Bone marrow (tissue), 2 donors: ENCODE measurements at regions not wholly inside any gene's neighbourhood (a gene's known extent, or its start where the extent isn't known, plus 50 kb on each side); places are given as distances from the start of the nearest gene placed in this dataset.

Source experiments
- DNase-seq, 2 donors: peaks; one replicate each; lab custom pipeline; 2025; lab: John Stamatoyannopoulos, UW

DNA sequence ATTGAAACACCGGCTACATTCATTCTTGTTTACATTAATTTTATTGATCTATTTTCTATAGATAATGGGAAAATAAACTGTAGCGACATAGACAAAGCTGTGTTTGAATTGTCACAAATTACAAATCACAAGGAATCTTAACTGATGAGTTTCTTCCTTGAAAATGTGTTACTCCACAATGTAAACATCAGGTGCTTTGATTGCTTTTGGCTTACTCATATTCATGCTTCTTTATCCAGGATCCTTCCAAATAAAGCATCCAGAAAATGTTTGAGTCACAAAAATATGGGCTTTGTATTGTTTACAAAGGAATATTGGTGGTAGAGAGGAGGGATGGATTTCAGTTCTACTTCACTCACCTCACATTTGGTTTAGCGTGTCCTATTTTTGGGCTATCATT lies 64.0 kb downstream of the BMP2 start:
- no peak for DNase-seq

DNA sequence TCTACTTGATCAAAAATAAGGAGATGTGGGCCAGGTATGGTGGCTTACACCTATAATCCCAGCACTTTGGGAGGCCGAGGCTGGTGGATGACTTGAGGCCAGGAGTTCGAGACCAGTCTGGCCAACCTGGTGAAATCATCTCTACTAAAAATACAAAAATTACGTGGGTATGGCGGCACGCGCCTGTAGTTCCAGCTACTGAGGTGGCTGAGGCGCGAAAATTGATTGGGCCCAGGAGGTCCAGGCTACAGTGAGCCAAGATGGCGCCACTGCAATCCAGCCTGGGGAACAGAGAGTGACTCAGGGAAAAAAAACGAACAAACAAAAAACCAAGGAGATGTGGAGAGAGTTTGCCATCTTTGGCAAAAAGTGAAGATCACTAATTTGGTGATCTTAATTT lies 65.3 kb downstream of the BMP2 start:
- DNase-seq = no peak

DNA sequence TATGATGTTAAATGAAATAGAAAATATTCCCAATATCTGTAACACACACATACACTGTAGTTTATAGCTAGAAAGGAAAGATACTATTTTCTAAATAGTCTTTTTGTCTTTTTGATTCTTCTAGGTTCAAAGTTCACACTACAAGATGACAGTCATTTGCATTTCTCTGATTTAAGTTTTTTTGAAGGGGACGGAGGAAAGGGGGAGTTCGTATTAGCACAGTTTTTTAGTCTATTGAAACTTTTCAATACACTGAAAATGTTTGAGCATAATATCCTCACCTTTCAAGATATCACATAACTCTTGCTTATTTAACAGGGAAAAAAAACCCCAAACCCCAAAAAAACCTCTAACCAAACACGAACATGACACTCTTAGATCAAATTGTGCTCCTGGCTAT lies 68.1 kb downstream of the BMP2 start:
- DNase-seq = no peak

DNA sequence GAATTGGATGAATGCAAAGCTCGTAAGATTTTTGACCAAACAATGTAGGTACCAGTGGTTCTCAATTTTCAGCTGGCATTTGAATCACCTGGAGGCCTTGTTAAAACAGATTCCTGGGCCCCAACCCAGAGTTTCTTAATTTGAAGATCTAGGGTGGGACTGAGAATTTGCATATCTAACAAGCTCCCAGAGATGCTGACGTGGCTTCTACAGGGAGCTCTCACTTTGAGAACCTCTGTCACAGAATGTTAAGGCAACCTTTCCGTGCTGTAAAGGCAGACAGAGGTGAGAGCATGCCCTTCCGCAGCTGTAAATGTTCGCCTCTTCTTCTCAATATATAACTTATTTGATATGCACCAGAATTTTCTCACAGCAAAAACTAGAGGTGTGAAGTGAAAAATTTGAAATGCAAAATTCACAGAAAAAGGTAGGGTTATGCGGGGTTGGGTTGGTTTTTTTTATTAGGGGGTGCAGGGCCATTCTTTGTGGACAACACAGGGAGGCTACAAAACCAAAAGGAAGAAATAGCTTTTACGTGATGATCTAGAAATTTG lies 69.4 kb downstream of the BMP2 start:
- no peak for DNase-seq

DNA sequence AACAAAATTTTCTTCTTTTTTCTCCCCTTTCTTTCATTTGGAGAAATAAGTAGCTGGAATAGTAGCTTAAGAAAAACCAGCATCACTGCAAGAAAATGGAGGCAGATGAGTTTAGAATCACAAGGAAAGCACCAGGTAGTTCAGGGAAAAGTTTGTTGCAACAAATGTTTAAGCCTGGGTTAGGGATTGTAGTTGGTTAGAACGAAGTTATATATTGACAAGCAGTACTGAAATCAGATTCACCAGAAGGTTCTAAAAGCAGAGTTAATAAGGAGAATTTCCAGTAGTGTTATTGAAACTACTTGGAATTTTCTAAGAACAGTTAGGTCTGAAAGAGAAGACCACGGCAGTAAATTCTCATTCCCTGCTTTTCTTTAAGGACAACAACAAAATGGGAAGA lies 70.2 kb downstream of the BMP2 start:
- DNase-seq = no peak

DNA sequence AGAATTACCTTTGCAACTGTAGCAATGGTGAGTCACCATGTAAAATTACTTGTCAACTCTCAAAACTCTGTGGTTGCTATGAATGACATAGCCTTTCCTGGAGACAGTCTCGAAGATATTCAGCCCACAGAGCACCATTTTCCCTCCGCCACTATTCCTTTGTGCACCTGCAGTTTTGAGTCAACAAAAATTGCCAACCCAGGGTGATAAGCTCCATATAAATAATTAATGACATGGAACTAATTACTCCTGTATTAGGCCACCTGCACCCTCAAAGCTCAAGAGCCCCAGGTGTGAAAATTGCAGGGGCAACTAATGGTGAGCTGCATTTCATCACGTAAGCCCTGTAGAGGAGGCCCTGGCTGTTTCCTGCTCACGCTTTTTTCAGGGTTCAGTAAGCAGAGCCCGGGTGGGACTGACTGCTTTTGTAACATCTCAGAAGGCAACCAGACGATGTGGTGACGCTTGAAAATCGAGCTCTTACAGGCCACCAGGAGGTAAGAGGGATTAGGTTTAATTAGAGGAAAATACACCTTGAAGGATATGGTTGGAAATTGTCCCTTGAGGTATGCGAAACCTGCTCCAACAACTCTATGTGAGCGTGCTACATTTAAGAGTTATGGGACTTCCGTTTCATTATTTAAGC lies 70.8 kb downstream of the BMP2 start:
- DNase-seq = no peak

DNA sequence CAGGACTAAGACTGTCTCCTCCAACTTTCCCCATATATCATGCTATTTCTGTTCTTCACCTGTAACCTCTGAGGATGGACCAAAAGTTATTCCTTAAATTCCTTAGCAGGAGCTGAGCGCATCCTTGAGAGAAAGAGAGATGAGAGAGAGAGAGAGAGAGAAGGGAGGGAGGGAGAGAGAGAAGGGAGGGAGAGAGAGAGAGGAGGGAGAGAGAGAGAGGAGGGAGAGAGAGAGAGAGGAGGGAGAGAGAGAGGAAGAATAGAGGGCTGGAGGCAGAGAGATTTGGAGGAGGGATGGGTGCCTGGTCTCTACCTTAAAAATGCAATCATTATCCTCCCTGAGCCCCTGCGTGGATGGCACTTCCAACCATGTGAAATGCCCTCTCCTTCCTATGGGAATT lies 73.6 kb downstream of the BMP2 start:
- no peak for DNase-seq

DNA sequence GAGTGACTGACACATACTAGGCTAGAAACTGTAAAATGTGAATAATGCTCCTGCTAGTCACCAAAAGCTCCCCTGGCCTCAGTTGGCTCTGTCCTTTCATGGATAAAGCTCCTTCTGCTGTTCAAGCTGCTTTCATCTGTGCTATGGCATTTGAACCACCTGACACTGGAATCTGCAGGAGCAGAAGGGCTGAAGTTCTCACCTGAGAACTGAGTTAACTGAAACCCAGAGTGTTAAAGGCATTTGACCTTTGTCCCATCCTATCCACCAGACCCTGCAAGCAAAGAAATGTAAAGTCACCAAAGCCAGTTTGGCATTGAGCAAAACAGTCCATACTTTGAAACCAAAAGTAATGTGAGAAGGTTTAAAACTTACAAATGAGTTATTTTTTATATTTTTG lies 77.7 kb downstream of the BMP2 start:
- no peak for DNase-seq

DNA sequence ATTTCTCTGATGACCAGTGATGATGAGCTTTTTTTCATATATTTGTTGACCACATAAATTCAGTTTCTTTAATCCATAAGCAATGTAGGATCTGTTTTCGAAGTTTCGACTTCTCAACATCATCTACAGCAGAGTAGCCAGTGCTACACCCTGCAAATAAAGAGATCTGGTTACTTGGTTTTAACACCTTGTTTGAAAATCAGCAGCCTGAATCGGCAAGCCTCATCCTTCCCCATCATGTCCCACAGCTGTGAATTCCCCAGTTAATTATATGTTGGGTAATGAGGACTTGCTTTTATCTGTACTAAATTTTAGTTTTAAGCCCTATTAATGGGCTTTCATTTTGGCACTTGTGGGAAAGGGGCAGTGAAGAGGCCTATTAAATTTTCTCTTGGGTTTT lies 80.6 kb downstream of the BMP2 start:
- no peak for DNase-seq

DNA sequence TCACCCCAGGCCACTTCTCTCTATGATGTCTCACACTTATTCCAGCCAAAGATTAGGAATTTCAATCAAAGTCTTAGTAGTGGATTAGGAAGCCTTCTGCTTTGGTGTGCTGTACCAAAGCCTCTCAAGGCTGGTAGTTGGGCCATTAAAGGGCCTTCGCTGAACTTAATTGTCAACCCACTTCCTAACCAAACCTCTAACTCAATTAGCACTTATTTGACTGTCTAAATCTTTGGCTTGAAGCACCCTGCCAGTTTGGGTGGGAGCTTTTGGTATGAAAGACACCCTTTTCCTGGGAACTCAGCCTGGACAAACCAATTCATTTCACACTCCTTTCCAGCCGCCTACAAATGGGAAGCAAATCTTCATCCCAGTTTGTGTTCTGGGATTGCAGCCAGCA lies 81.5 kb downstream of the BMP2 start:
- no peak for DNase-seq

DNA sequence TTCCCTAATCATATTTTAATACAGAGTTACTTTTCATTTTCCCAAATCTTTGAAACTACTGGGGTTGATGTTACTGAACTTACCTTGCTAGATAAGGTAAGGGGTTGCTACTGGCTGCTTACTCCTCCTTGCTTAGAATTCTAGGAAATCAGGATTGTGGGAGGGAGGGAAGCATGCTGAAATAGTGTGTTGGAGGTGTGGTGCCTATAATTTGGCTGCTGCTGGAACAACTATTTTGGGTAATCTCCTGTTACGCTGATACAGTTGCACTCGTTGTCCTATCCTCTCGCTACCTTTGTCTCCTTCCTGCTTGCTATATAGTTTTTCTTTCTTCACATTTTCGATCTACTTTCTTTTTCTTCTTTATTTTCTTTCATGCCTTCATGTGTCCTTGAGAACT lies 83.7 kb downstream of the BMP2 start:
- no peak for DNase-seq

DNA sequence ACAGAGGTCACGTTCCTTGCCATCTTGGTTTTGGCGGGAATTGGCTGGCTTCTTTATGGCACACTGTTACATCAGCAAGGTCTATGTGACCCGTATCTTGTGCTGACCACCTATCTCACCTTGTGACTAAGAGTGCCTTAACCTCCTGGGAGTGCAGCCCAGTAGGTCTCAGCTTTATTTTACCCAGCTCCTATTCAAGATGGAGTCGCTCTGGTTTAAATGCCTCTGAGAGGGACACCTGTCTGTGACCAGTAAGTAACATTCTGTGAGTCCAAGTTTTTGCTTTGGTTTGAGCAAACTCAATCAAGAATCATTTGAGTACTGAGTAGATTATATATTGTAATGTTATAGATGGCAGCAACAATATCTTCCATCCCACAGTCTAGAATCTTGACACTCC lies 85.0 kb downstream of the BMP2 start:
- no peak for DNase-seq

DNA sequence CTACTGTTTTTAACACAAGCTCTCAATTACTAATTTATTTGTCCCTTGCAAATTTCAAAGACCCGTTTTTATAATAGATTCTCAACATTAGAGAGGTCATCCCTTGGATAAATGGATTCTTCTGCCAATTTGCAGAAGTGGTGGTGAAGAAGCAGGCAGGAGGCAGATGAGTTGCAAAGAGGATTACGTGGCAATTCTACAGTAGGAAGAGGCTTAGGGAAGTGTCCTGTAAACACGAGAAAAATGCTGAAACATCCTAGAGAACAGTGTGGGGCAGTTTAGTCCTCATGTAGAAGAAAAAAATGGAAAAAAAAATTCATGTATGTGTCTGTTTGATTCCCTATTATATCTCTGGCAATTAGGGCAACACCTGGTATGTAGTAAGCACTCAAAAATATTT lies 87.6 kb downstream of the BMP2 start:
- DNase-seq = no peak

DNA sequence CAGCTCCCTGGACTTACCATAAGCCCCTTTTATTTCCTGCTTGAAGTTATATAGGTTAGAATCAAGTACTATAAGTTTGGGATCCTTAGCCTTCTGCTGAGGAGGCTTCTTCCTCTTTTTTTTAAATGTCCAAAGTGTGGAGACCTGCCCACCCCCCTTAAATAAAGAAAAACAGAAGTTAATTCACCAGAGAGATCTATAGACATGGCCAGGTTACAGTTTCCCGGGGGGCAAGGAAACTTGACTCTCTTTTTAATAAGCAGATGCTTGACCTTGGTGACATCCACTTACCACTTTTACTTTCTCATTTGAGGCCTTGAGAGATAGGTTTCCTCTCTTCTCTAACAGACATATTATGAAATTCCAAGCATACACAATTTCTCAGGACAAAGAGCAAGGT lies 88.3 kb downstream of the BMP2 start:
- no peak for DNase-seq

DNA sequence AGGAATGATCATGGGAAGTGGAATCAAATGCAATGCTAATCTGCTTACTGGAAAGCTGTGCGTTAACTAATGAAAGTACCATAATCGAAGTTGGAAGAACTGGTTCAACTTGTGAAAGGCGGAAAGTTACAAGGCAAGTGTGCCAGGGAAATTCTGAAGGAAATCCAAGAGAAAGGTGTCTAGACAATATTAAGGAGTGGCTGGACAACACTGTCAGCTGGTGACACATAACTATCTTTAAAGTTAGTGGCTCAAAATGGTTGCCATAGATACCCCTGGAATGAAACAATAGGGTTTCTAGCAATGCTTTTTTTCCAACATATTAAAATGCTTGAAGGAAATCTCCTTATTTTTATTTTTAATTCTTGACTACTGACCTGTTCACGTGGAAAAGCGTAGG lies 90.4 kb downstream of the BMP2 start:
- DNase-seq = no peak

DNA sequence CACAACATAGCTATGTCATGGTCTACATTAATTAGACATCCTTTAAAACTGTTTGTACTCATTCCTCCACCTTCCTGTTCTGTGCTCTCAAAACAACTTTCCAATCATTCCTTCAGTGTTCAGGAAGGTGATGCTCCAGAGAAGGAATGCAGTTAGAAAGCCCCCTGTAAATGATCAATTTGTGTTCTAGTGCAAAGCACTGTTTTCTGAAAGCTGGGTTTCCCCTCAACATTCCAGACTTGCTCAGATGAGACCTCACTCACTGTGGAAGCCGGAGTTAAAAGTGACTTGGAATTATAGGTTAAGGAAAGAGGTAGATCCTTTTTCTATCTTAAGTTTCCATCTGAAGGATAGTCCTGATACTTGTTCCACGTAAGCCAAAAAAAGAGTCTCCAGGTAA lies 95.9 kb downstream of the BMP2 start:
- DNase-seq = no peak

DNA sequence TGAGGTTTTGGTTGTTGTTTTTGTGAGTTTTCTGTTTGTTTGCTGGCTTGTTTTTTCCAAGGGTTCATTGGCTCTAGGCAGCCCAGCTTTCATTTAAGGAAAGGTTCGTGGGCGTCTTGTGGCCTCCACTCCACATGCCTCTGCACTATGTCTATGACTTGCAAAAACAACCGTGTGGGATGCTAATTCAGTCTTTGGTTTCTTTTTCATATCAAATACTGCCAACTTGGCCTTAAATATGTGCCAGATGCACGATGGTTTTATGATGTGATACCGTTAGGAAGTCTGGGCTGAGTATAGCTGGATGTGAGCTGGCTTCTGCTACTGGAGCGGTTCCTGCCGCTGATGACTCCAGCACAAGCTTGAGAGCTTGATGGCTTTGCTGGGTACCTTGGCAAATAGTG lies 96.3 kb downstream of the BMP2 start:
- DNase-seq = no peak

DNA sequence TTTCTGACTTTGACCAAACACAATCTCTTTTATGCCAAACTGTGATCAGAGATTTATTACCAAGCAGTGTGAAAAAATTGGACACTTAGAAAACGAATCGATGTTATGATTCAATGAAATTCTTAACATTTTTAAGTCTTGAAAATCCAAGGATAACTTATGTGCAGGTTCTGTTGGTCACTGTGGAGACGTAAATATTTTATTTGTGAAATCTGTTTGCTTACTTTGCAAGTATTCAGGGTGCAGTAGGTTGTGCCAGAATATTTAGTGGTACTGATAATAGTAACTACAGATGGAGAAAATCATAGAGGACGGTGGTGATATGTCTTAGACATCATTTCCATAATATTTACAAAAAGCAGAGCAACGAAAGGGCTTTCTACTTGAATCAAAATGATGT lies 97.3 kb downstream of the BMP2 start:
- no peak for DNase-seq

DNA sequence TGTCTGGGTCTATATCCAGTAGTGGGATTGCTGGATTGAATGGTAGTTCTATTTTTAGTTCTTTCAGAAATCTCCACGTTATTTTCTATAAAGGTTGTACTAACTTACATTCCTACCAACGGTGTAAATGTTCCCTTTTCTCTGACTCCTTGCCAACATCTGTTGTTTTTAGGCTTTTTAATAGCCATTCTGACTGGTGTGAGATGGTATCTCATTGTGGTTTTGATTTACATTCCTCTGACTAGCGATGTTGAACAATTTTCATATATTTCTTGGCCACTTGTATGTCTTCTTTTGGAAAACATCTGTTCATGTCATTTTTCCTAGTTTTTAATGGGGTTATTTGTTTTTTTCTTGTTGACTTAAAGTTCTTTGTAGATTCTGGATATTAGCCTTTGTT lies 99.3 kb downstream of the BMP2 start:
- no peak for DNase-seq

DNA sequence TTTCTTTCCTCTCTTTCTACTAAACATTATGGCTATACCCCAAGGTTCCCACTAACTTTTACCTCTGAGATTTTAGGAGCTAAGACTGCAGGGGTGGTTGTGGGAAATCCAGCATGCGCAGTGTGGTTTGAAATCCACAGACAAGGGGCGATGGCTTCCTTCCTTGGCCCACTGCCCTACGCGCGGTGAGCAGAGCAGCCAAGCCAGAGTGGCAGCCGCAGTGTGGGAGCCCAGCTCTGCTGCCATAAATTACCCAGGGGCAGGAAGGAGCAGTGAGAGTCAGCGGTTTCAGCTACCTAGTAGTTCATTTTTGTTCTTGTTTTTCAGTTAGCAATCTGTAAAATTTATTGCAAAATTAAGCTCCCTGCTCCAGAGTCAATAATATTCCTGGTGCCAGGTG lies 101.4 kb downstream of the BMP2 start:
- no peak for DNase-seq

DNA sequence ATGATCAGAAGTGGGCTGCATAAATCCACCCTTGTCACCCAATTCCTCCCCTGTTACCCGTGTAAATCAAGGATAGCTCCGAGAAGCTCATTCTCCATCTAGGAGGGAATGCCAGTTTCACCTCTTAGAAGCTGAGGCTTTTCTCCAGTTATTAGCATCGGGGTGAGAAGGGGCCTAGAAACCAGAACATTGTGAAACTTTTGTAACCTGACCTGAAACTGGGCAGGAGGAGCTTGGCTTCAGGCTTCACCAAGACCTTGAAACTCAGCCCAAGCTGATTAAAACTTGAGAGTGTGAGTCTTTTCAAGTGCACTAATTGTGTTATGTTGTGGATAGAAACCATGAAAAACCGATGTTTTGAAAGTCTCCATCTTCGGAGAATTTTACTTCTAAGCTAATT lies 103.1 kb downstream of the BMP2 start:
- no peak for DNase-seq

DNA sequence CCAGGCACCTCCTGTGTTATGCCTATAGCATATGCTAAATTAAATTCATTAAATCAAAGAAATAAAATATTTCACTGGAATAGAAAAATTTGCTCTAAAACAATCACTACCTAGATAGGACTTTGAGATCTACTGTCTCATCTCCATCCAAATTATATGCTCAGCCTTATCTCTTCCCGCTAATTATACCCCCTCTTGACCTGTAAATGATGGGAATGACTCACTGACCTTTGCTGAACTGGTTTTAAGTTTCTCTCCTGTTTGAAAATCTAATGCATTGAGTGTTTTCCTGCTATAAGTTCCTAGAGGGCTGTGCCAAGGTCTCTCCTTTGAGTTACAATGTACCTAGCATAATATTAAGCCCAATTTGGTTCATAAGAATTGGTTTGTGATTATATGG lies 110.1 kb downstream of the BMP2 start:
- no peak for DNase-seq

DNA sequence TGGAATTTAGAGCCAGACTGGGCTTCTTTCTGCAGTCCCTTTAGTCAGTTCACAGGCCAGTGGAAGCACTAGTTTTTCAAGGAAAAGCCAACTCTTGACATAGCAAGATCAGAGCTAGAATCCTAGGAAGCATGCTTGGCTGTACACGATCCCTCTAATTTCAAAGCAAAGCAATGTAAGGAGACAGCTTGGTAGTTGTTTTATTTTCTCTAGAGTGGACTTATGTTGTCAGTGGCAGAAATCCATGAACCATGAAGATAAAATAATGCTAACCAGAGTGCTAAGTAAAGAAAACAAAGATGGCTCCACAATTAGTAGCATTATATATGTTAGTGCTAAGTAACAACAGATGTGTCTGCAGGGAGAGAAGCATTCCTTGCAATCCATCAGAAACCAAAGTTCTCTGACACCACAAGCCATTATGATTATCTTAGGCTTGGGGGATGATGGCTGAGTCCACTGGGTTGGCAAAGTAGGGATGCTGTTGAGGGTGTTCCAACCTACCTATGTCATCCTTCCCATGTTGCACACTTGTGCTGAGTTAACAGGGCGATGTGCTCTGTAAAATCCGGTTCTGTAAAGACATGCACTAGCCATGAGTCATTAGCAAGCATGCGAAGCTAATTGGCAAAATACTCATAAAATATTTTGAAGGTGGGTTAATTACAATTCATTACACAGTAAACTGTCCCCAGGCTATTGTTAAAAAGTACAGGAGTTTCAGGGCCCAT lies 115.2 kb downstream of the BMP2 start:
- DNase-seq = no peak

DNA sequence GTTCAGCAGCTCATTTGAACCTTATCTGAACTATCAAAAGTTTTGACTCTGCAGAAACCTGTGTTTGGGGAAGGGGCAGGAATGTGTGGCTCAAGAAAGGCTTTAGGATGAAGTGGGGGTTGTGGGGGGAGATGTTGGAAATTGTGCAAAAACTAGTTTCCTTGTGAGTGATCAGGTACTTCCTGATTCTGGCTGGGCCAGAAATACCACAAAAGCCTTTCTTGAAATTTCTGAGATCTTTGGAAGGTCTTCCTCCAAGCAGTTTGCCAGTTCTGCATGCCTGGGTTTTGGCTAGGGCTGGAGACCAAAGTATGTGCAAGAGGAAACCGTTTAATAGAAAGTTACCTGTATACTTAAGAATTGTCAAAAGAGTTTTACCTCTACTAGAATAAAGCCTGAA lies 116.6 kb downstream of the BMP2 start:
- DNase-seq = no peak
